DND-41 (cell line): ENCODE measurements at regions not wholly inside any gene's neighbourhood (a gene's known extent, or its start where the extent isn't known, plus 50 kb on each side); places are given as distances from the start of the nearest gene placed in this dataset.
"Not testable (repeated sequence)": the region's sequence is repeated elsewhere in the genome, so short reads cannot be mapped to it uniquely, and the experiment has no call there.

Source experiments
- ATAC-seq: fragments of 200-7000 bp; cut with Tn5 transposase; 3 replicates; pipeline ENCODE4 v1.9.1; 2021; ENCODE audit warnings: low read depth; ENCODE audit not compliant: insufficient read depth
- DNase-seq: peaks from one replicate; pipeline ENCODE4 v3.0.0-alpha.2; 2020
- H2AFZ ChIP-seq: 2 replicates; pipeline ENCODE4 v1.6.0; 2012; ENCODE audit warnings: low read depth, low read length
- H3K27ac ChIP-seq: 2 replicates; pipeline ENCODE4 v1.5.1; 2012; ENCODE audit warnings: low read length, inconsistent platforms
- H3K27me3 ChIP-seq: fragments of 200-600 bp; sonication (generic); 2 replicates; pipeline ENCODE4 v1.6.0; 2012; ENCODE audit warnings: low read length, mild to moderate bottlenecking, inconsistent platforms; ENCODE audit not compliant: insufficient read depth, poor library complexity
- H3K36me3 ChIP-seq: 2 replicates; pipeline ENCODE4 v1.5.1; 2012; ENCODE audit warnings: low read length, inconsistent platforms; ENCODE audit not compliant: insufficient read depth
- H3K4me1 ChIP-seq: 2 replicates; pipeline ENCODE4 v1.5.1; 2012; ENCODE audit warnings: mild to moderate bottlenecking, low read length; ENCODE audit not compliant: insufficient read depth
- H3K4me2 ChIP-seq: 2 replicates; pipeline ENCODE4 v1.6.0; 2012; ENCODE audit warnings: mild to moderate bottlenecking, moderate library complexity, low read length, inconsistent platforms; ENCODE audit not compliant: insufficient read depth
- H3K4me3 ChIP-seq, 2 experiments: fragments of 200-600 bp in 1 of 2; shearing (Covaris generic) in 1 of 2; 2 replicates each; pipeline ENCODE4 v1.5.1; 2012 to 2016; ENCODE audit warnings: inconsistent platforms in 2 of 2, low read length in 2 of 2, mild to moderate bottlenecking in 2 of 2, low read depth in 1 of 2, moderate library complexity in 1 of 2
- H3K79me2 ChIP-seq: 2 replicates; pipeline ENCODE4 v1.6.0; 2012; ENCODE audit warnings: low read length, inconsistent platforms; ENCODE audit not compliant: insufficient read depth
- H3K9ac ChIP-seq: 2 replicates; pipeline ENCODE4 v1.6.0; 2012; ENCODE audit warnings: low read depth, mild to moderate bottlenecking, inconsistent platforms, low read length, moderate library complexity
- H3K9me3 ChIP-seq: 2 replicates; pipeline ENCODE4 v1.5.1; 2012; ENCODE audit warnings: low read length, moderate library complexity, mild to moderate bottlenecking, inconsistent platforms; ENCODE audit not compliant: insufficient read depth, severe bottlenecking
- H4K20me1 ChIP-seq: 2 replicates; pipeline ENCODE4 v1.6.0; 2012; ENCODE audit warnings: low read length; ENCODE audit not compliant: insufficient read depth
- CTCF ChIP-seq: IDR thresholded peaks from 2 replicates; pipeline ENCODE4 v1.5.1; 2012; ENCODE audit warnings: borderline replicate concordance, low read length, moderate library complexity, mild to moderate bottlenecking; ENCODE audit not compliant: poor library complexity, severe bottlenecking; ENCODE audit errors: extremely low read depth
- EZH2 ChIP-seq: IDR thresholded peaks from 3 replicates; pipeline ENCODE4 v1.6.1; 2012; ENCODE audit warnings: borderline replicate concordance, low read depth, mild to moderate bottlenecking, moderate library complexity, low read length, inconsistent platforms; ENCODE audit not compliant: severe bottlenecking

- no peak overlapping the region for H2AFZ ChIP-seq
- no peak overlapping the region for H3K4me3 ChIP-seq
- DNase-seq: no peak
- no peak for ATAC-seq
- no peaks in the 10 kb centered on the region for H3K4me1 ChIP-seq
- H4K20me1 ChIP-seq: no peaks in the 10 kb centered on the region
- no peak overlapping the region for H3K4me2 ChIP-seq
- no peak overlapping the region for H3K9ac ChIP-seq
- H3K36me3 ChIP-seq: no peaks in the 10 kb centered on the region
- no peaks in the 10 kb centered on the region for H3K79me2 ChIP-seq
- no peaks in the 10 kb centered on the region for H3K27me3 ChIP-seq
- no peak overlapping the region for H3K27ac ChIP-seq
- TF ChIP-seq EZH2 (no peak), CTCF (no peak)
- H3K9me3 ChIP-seq: no peaks in the 10 kb centered on the region
These were observed 106.2 kb upstream of the FAT1 start for GRCh38 chr4:186829740-186830449.

- ATAC-seq: no peak
These were observed 107.9 kb upstream of the FAT1 start for GRCh38 chr4:186831574-186831973.

GRCh38 chr4:186832906-186833305 is 109.2 kb upstream of the FAT1 start:
- TF ChIP-seq EZH2: no peak
- no peak for TF ChIP-seq CTCF
- Histone ChIP-seq H2AFZ (no peak overlapping the region), H3K36me3 (no peaks in the 10 kb centered on the region), H4K20me1 (no peaks in the 10 kb centered on the region), H3K9me3 (no peaks in the 10 kb centered on the region), H3K9ac (no peak overlapping the region), H3K27ac (no peak overlapping the region), H3K4me1 (no peaks in the 10 kb centered on the region), H3K4me2 (no peak overlapping the region), H3K4me3 (no peak overlapping the region), H3K79me2 (no peaks in the 10 kb centered on the region), H3K27me3 (no peaks in the 10 kb centered on the region)
- no peak for DNase-seq
- no peak for ATAC-seq

More at GRCh38 chr4:186831574-186831973, 107.9 kb upstream of the FAT1 start:
- no peaks in the 10 kb centered on the region for H3K4me1 ChIP-seq
- TF ChIP-seq CTCF (no peak), EZH2 (no peak)
- no peak overlapping the region for H3K4me3 ChIP-seq
- H3K27me3 ChIP-seq: no peaks in the 10 kb centered on the region
- H3K9ac ChIP-seq: no peak overlapping the region
- no peak overlapping the region for H3K4me2 ChIP-seq
- no peak overlapping the region for H2AFZ ChIP-seq
- H3K27ac ChIP-seq: no peak overlapping the region
- no peaks in the 10 kb centered on the region for H4K20me1 ChIP-seq
- H3K36me3 ChIP-seq: no peaks in the 10 kb centered on the region
- DNase-seq: no peak
- H3K9me3 ChIP-seq: no peaks in the 10 kb centered on the region
- H3K79me2 ChIP-seq: no peaks in the 10 kb centered on the region

- H4K20me1 ChIP-seq, H3K9me3 ChIP-seq, H3K4me3 ChIP-seq, H3K27ac ChIP-seq, H2AFZ ChIP-seq, H3K27me3 ChIP-seq, H3K4me2 ChIP-seq, H3K79me2 ChIP-seq, H3K36me3 ChIP-seq, H3K4me1 ChIP-seq, H3K9ac ChIP-seq, DNase-seq, ATAC-seq: not testable (repeated sequence)
These were observed 113.8 kb upstream of the FAT1 start for GRCh38 chr4:186837463-186837862.
